ENCODE measurements at regions not wholly inside any gene's neighbourhood (a gene's known extent, or its start where the extent isn't known, plus 50 kb on each side); places are given as distances from the start of the nearest gene placed in this dataset.

- TF ChIP-seq EZH2phosphoT487 (conservative IDR thresholded peaks at IDR 0.05; ENCODE audit: low read length) (no peak), CTCF (IDR thresholded peaks at IDR 0.05; ENCODE audit: insufficient read depth, low read length, poor library complexity, severe bottlenecking) (no peak)
Measured at GRCh38 chr2:58871469-58872142, 630.5 kb upstream of the FANCL start.
